Neural progenitor cell (in vitro differentiated cells): ENCODE measurements at regions not wholly inside any gene's neighbourhood (a gene's known extent, or its start where the extent isn't known, plus 50 kb on each side); places are given as distances from the start of the nearest gene placed in this dataset.

ENCODE experiments used
- DNase-seq: peaks from one replicate; pipeline ENCODE4 v3.0.0-alpha.2; 2016; ENCODE audit warnings: low spot score
- H2AFZ ChIP-seq: fragments of 200-600 bp; sonication (generic); replicated peaks from 2 replicates; pipeline ENCODE4 v1.6.1; 2016; ENCODE audit warnings: antibody characterized with exemption
- H3F3A ChIP-seq: fragments of 200-600 bp; sonication (generic); 2 replicates; pipeline ENCODE4 v1.6.1; 2016; ENCODE audit warnings: antibody characterized with exemption, low read depth
- H3K27ac ChIP-seq: fragments of 200-600 bp; sonication (generic); 2 replicates; pipeline ENCODE4 v1.5.1; 2016; ENCODE audit warnings: mild to moderate bottlenecking
- H3K27me3 ChIP-seq: fragments of 200-600 bp; sonication (generic); 2 replicates; pipeline ENCODE4 v1.6.1; 2016; ENCODE audit warnings: mild to moderate bottlenecking, moderate library complexity
- H3K36me3 ChIP-seq: fragments of 200-600 bp; sonication (generic); 2 replicates; pipeline ENCODE4 v1.5.1; 2016
- H3K4me1 ChIP-seq: fragments of 200-600 bp; sonication (generic); 2 replicates; pipeline ENCODE4 v1.6.1; 2016; ENCODE audit warnings: mixed run types
- H3K4me2 ChIP-seq: fragments of 200-600 bp; sonication (generic); 2 replicates; pipeline ENCODE4 v1.6.1; 2016
- H3K4me3 ChIP-seq: fragments of 200-600 bp; sonication (generic); 2 replicates; pipeline ENCODE4 v1.5.1; 2016
- H3K79me2 ChIP-seq: fragments of 200-600 bp; sonication (generic); 2 replicates; pipeline ENCODE4 v1.6.1; 2016; ENCODE audit warnings: low read depth
- H3K9ac ChIP-seq: fragments of 200-600 bp; sonication (generic); 2 replicates; pipeline ENCODE4 v1.6.1; 2016
- H3K9me3 ChIP-seq: fragments of 200-600 bp; sonication (generic); 2 replicates; pipeline ENCODE4 v1.5.1; 2016; ENCODE audit warnings: low read depth
- H4K20me1 ChIP-seq: fragments of 200-600 bp; sonication (generic); 2 replicates; pipeline ENCODE4 v1.6.1; 2016; ENCODE audit warnings: low read depth
- H3K27ac Mint-ChIP-seq: 3 replicates; pipeline ENCODE4 v1.8.0; 2021; ENCODE audit warnings: mixed read lengths
- H3K27me3 Mint-ChIP-seq: 2 replicates; pipeline ENCODE4 v1.8.0; 2022; ENCODE audit warnings: low read depth, mild to moderate bottlenecking, inconsistent platforms, moderate library complexity, mixed read lengths; ENCODE audit not compliant: insufficient read depth
- H3K36me3 Mint-ChIP-seq: 3 replicates; pipeline ENCODE4 v1.8.0; 2021; ENCODE audit warnings: mixed read lengths
- H3K4me1 Mint-ChIP-seq: 3 replicates; pipeline ENCODE4 v1.8.0; 2021; ENCODE audit warnings: mixed read lengths
- H3K4me3 Mint-ChIP-seq: 3 replicates; pipeline ENCODE4 v1.8.0; 2021; ENCODE audit warnings: mild to moderate bottlenecking, moderate library complexity, mixed read lengths
- H3K9me3 Mint-ChIP-seq: 3 replicates; pipeline ENCODE4 v1.8.0; 2020; ENCODE audit warnings: mixed read lengths
- EZH2 ChIP-seq: fragments of 200-600 bp; sonication (generic); IDR thresholded peaks from 2 replicates; pipeline ENCODE4 v1.6.1; 2017; ENCODE audit warnings: antibody characterized with exemption, mild to moderate bottlenecking, moderate library complexity
- EZH2phosphoT487 ChIP-seq: fragments of 200-600 bp; sonication (generic); IDR thresholded peaks from 2 replicates; pipeline ENCODE4 v1.6.1; 2017; ENCODE audit warnings: antibody characterized with exemption
- TF ChIP-seq, protein P1 (sequence below): fragments of 200-600 bp; sonication (generic); IDR thresholded peaks from 2 replicates; pipeline ENCODE4 v1.5.1; 2017; ENCODE audit warnings: antibody characterized with exemption, mild to moderate bottlenecking

DNA sequence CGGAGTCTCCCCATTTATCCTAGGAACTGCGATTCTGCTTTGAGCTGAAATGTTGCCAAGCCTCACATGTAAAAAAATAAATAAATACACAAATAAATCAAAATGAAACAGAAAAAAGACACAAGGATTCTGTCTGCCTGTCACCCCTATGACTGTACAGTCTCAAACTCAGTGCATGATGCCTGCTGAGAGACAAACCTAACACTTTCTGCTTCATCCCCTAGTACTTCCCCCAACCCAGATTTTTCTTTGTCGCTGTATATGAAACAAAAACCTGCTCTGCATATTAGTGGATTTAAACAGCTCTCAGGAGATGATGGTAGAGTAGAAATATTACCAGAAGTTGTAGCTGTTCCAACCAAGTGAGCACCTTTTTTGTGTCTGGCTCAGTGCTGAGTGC is 530.7 kb upstream of the CFAP20DC start:
- no peaks in the 10 kb centered on the region for H3K9me3 ChIP-seq
- no peak overlapping the region for H3K4me3 ChIP-seq
- Mint-ChIP-seq H3K27ac (no peak overlapping the region), H3K27me3 (peaks cover 3% of the 10 kb centered on the region), H3K36me3 (no peaks in the 10 kb centered on the region), H3K9me3 (peaks cover 5% of the 10 kb centered on the region), H3K4me3 (no peak overlapping the region), H3K4me1 (peaks cover 2% of the 10 kb centered on the region)
- H3K27ac ChIP-seq, result no peak overlapping the region
- no peaks in the 10 kb centered on the region for H4K20me1 ChIP-seq
- TF ChIP-seq, protein P1, sequence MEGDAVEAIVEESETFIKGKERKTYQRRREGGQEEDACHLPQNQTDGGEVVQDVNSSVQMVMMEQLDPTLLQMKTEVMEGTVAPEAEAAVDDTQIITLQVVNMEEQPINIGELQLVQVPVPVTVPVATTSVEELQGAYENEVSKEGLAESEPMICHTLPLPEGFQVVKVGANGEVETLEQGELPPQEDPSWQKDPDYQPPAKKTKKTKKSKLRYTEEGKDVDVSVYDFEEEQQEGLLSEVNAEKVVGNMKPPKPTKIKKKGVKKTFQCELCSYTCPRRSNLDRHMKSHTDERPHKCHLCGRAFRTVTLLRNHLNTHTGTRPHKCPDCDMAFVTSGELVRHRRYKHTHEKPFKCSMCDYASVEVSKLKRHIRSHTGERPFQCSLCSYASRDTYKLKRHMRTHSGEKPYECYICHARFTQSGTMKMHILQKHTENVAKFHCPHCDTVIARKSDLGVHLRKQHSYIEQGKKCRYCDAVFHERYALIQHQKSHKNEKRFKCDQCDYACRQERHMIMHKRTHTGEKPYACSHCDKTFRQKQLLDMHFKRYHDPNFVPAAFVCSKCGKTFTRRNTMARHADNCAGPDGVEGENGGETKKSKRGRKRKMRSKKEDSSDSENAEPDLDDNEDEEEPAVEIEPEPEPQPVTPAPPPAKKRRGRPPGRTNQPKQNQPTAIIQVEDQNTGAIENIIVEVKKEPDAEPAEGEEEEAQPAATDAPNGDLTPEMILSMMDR, result no peak
- TF ChIP-seq EZH2phosphoT487 (no peak), EZH2 (no peak)
- H2AFZ ChIP-seq, result no peak overlapping the region
- no peak for DNase-seq
- no peak overlapping the region for H3K9ac ChIP-seq
- H3K36me3 ChIP-seq, result no peaks in the 10 kb centered on the region
- no peaks in the 10 kb centered on the region for H3K79me2 ChIP-seq
- peaks cover 4% of the 10 kb centered on the region for H3K4me1 ChIP-seq
- H3K27me3 ChIP-seq, result no peaks in the 10 kb centered on the region
- H3K4me2 ChIP-seq, result no peak overlapping the region
- no peaks in the 10 kb centered on the region for H3F3A ChIP-seq

GRCh38 chr3:59578129-59578528 is 528.3 kb upstream of the CFAP20DC start:
- H3K36me3 Mint-ChIP-seq, result no peaks in the 10 kb centered on the region
- no peak overlapping the region for H3K27ac ChIP-seq
- no peaks in the 10 kb centered on the region for H3K9me3 ChIP-seq
- peaks cover 2% of the 10 kb centered on the region for H3K4me1 Mint-ChIP-seq
- no peak overlapping the region for H3K4me3 Mint-ChIP-seq
- H3K36me3 ChIP-seq, result no peaks in the 10 kb centered on the region
- H3K9me3 Mint-ChIP-seq, result peaks cover 2% of the 10 kb centered on the region
- H3K27ac Mint-ChIP-seq, result peak overlapping the region; percentile 72
- TF ChIP-seq EZH2, result no peak
- TF ChIP-seq, protein P1, result no peak
- peaks cover 4% of the 10 kb centered on the region for H3K4me1 ChIP-seq
- no peak overlapping the region for H3K4me3 ChIP-seq
- H3K27me3 Mint-ChIP-seq, result peaks cover 1% of the 10 kb centered on the region
- H2AFZ ChIP-seq, result no peak overlapping the region
- no peaks in the 10 kb centered on the region for H3K79me2 ChIP-seq
- no peaks in the 10 kb centered on the region for H3F3A ChIP-seq
- H3K27me3 ChIP-seq, result no peaks in the 10 kb centered on the region
- H3K9ac ChIP-seq, result no peak overlapping the region
- DNase-seq, result no peak
- no peaks in the 10 kb centered on the region for H4K20me1 ChIP-seq
- H3K4me2 ChIP-seq, result no peak overlapping the region

DNA sequence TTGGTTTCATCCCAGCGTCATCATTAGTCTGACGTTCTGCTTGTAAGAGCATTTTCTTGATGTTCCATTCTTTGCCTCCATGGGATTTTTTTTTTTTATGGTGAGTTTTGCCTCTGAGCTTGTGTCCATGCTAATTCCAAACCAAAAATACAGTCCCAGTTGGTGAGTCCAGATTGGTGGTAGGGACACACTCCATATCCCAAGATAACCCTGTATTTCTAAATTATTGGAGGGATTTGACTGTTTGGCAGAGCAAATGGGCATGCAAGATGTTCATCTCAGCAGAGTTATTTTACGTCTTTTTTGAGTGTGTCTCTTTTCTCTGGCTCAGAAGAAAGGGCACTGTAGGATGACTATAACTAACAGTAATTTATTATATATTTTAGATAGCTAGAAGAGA is 526.8 kb upstream of the CFAP20DC start:
- H3K27ac ChIP-seq, result no peak overlapping the region
- no peak overlapping the region for H3K4me3 ChIP-seq
- no peaks in the 10 kb centered on the region for H3K36me3 ChIP-seq
- peaks cover 4% of the 10 kb centered on the region for H3K4me1 ChIP-seq
- Mint-ChIP-seq H3K36me3 (no peaks in the 10 kb centered on the region), H3K4me1 (peaks cover 2% of the 10 kb centered on the region), H3K9me3 (no peaks in the 10 kb centered on the region), H3K27ac (no peak overlapping the region), H3K27me3 (no peaks in the 10 kb centered on the region), H3K4me3 (no peak overlapping the region)
- no peaks in the 10 kb centered on the region for H3K9me3 ChIP-seq
- H3K9ac ChIP-seq, result no peak overlapping the region
- no peak overlapping the region for H2AFZ ChIP-seq
- TF ChIP-seq EZH2, result no peak
- TF ChIP-seq EZH2phosphoT487, result no peak
- TF ChIP-seq, protein P1, result no peak
- no peaks in the 10 kb centered on the region for H3K79me2 ChIP-seq
- no peak for DNase-seq
- no peaks in the 10 kb centered on the region for H4K20me1 ChIP-seq
- no peaks in the 10 kb centered on the region for H3F3A ChIP-seq
- H3K27me3 ChIP-seq, result no peaks in the 10 kb centered on the region
- no peak overlapping the region for H3K4me2 ChIP-seq
